Left lung (tissue), 4 donors: ENCODE measurements at regions not wholly inside any gene's neighbourhood (a gene's known extent, or its start where the extent isn't known, plus 50 kb on each side); places are given as distances from the start of the nearest gene placed in this dataset.

Experiments
- ATAC-seq: fragments of 200-7000 bp; cut with Tn5 transposase; one replicate; pipeline ENCODE4 v1.9.1; 2020; ENCODE audit warnings: moderate library complexity
- DNase-seq, 4 donors: peaks; one replicate each; pipeline ENCODE4 v3.0.0-alpha.2; 2013 to 2020
- H3K27ac ChIP-seq, 2 donors: fragments of 200-600 bp; sonication (generic) in 1 of 2; one replicate each; pipeline versions ENCODE4 v1.5.0 to v1.8.0; 2020 to 2021
- H3K27me3 ChIP-seq, 2 donors: fragments of 200-600 bp; sonication (generic) in 1 of 2; one replicate each; pipeline versions ENCODE4 v1.5.0 to v1.8.0; 2020 to 2021
- H3K36me3 ChIP-seq, 2 donors: fragments of 200-600 bp; sonication (generic) in 1 of 2; one replicate each; pipeline versions ENCODE4 v1.5.0 to v1.8.0; 2020 to 2021
- H3K4me1 ChIP-seq, 2 donors: fragments of 200-600 bp; one replicate each; pipeline ENCODE4 v1.8.0; 2021
- H3K4me3 ChIP-seq, 2 donors: fragments of 200-600 bp; sonication (generic) in 1 of 2; one replicate each; pipeline versions ENCODE4 v1.5.0 to v1.8.0; 2020 to 2021; ENCODE audit warnings: mild to moderate bottlenecking in 1 of 2
- H3K9me3 ChIP-seq, 2 donors: fragments of 200-600 bp; sonication (generic) in 1 of 2; one replicate each; pipeline versions ENCODE4 v1.5.0 to v1.8.0; 2020 to 2021
- intact Hi-C, 2 donors: fragments of 100-400 bp; cut with DNase I; formaldehyde crosslinking; loops; one replicate each; pipeline versions ENCODE4 v1.11.2 to v1.14.2; 2022
- TF ChIP-seq, protein P1 (sequence below), 2 donors: fragments of 200-600 bp; sonication (generic) in 1 of 2; IDR thresholded peaks; one replicate each; pipeline versions ENCODE4 v1.5.0 to v1.8.0; 2021; ENCODE audit warnings: antibody characterized with exemption in 2 of 2
- donor health status: DM: no; HTN: yes; CAD: no.
- donor health status: DM: no; HTN: no; CAD: no.

GRCh38 chr11:80362563-80363340, 921.9 kb upstream of the TENM4 start:
- no peak for ATAC-seq
- DNase-seq = no peak
- intact Hi-C loops = no loop called here
- TF ChIP-seq, protein P1, sequence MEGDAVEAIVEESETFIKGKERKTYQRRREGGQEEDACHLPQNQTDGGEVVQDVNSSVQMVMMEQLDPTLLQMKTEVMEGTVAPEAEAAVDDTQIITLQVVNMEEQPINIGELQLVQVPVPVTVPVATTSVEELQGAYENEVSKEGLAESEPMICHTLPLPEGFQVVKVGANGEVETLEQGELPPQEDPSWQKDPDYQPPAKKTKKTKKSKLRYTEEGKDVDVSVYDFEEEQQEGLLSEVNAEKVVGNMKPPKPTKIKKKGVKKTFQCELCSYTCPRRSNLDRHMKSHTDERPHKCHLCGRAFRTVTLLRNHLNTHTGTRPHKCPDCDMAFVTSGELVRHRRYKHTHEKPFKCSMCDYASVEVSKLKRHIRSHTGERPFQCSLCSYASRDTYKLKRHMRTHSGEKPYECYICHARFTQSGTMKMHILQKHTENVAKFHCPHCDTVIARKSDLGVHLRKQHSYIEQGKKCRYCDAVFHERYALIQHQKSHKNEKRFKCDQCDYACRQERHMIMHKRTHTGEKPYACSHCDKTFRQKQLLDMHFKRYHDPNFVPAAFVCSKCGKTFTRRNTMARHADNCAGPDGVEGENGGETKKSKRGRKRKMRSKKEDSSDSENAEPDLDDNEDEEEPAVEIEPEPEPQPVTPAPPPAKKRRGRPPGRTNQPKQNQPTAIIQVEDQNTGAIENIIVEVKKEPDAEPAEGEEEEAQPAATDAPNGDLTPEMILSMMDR (IDR thresholded peaks at IDR 0.05) = no peak
- Histone ChIP-seq H3K9me3 (no peaks in the 10 kb centered on the region), H3K36me3 (no peaks in the 10 kb centered on the region), H3K27me3 (no peaks in the 10 kb centered on the region), H3K4me3 (no peak overlapping the region), H3K4me1 (no peaks in the 10 kb centered on the region), H3K27ac (no peak overlapping the region)

DNA sequence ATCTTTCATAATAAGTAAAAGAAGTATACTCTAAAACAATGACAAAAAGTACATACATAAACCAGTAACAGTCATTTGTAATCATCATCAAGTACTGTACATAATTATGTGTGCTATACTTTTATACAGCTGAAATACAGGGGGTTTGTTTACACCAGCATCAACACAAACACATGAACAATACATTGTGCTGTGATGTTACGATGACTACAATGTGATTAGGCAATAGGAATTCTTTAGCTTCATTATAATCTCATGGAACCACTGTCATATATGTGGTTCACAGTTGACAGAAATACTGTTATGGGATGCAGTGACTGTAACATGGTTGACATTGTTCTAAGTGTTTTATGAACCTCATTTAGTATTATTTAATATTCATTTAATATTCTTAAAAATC, 914.4 kb upstream of the TENM4 start:
- intact Hi-C loops = no loop called here

DNA sequence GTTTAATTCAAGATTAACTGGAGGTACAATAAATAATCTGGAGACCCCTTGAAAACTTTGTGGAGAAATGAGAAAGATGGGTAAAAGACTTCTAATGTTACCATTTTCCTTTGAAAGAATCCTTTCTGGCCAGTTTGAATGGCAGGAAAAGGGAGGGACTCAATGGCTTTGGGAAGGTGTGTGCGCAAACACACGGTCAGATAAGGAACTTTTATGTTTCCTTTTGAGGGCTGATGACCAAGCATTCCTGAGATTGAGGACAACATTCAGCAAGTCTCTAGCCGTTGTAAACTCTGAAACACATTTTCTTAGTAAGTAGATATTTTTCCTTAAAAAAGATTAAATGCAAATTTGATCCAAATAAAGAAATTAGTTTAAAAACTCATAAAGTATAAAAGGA, 909.7 kb upstream of the TENM4 start:
- TF ChIP-seq, protein P1 (IDR thresholded peaks at IDR 0.05) = no peak
- no peaks in the 10 kb centered on the region for H3K4me1 ChIP-seq
- H3K36me3 ChIP-seq = no peaks in the 10 kb centered on the region
- H3K27me3 ChIP-seq = no peaks in the 10 kb centered on the region
- H3K9me3 ChIP-seq = no peaks in the 10 kb centered on the region
- no peak overlapping the region for H3K4me3 ChIP-seq
- DNase-seq (no peak), ATAC-seq (peak; percentile 36)
- intact Hi-C loops = no loop called here
- H3K27ac ChIP-seq = no peak overlapping the region

More for the DNA sequence above, 914.4 kb upstream of the TENM4 start:
- TF ChIP-seq, protein P1 (IDR thresholded peaks at IDR 0.05) = no peak
- no peak overlapping the region for H3K27ac ChIP-seq
- H3K27me3 ChIP-seq = no peaks in the 10 kb centered on the region
- H3K4me3 ChIP-seq = no peak overlapping the region
- ATAC-seq = no peak
- no peaks in the 10 kb centered on the region for H3K4me1 ChIP-seq
- H3K9me3 ChIP-seq = no peaks in the 10 kb centered on the region
- no peaks in the 10 kb centered on the region for H3K36me3 ChIP-seq
- DNase-seq = peak in 2 of 4 donors; percentile 17 to 40

DNA sequence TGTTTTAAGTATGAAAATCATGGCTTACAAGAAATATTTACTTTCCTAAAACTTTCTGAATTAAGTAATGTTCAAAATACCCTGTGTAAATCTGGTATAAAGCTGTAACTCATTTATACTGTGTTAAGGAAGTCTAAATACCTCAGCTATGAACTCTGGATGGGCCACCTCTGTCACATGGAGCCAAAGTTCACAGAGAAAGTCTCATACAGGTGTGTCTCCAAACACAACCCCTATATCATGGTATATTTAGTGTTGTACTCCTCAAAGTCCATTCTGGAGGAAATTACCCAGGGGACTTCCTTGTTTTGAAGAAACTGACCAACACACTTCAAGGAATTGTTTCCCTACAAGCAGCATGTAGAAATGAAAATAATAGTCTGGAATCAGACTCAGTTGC, 909.2 kb upstream of the TENM4 start:
- ATAC-seq = no peak
- no peaks in the 10 kb centered on the region for H3K4me1 ChIP-seq
- TF ChIP-seq, protein P1 (IDR thresholded peaks at IDR 0.05) = no peak

DNA sequence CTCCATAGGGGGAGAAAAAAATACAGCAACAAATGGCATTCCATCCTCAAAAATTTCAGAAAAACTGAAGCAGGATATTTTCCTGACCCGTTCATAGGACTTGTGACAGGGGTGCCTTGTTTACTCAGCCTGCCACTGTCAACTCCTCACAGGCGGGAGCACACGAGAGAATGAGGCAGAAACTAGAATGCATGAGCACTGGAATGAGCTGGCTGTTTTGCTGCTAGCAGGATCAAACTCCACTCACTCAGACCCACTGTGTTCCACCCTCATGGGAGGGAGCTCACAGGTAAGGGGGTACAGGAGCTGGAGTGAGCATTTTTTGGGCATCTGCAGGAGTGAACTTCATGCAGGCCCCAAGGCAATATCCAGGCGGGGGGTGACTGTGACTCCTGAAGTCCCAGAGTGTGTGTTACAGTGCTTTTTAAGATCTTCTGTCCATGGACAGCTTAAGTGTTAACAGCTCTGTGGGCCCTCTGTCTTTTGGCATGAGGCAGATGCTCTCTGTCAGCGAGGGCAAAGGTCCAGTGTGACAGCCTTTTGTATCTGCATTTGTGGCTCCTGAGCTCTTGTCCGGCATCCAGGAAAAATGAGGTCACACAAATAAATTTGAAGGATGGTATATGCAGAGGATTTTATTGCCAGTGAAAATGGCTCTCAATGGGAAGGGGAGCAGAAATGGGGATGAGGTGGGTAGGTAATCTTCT, 905.7 kb upstream of the TENM4 start:
- Histone ChIP-seq H3K27me3 (no peaks in the 10 kb centered on the region), H3K4me1 (no peaks in the 10 kb centered on the region), H3K36me3 (no peaks in the 10 kb centered on the region), H3K9me3 (no peaks in the 10 kb centered on the region), H3K27ac (no peak overlapping the region), H3K4me3 (no peak overlapping the region)
- DNase-seq (no peak), ATAC-seq (no peak)
- TF ChIP-seq, protein P1 (IDR thresholded peaks at IDR 0.05) = no peak
- intact Hi-C loops = no loop called here

More for the DNA sequence above, 909.2 kb upstream of the TENM4 start:
- Histone ChIP-seq H3K36me3 (no peaks in the 10 kb centered on the region), H3K4me3 (no peak overlapping the region), H3K27me3 (no peaks in the 10 kb centered on the region), H3K9me3 (no peaks in the 10 kb centered on the region), H3K27ac (no peak overlapping the region)
- no peak for DNase-seq
- intact Hi-C loops = no loop called here
